GM12878 (cell line): ENCODE measurements at regions not wholly inside any gene's neighbourhood (a gene's known extent, or its start where the extent isn't known, plus 50 kb on each side); places are given as distances from the start of the nearest gene placed in this dataset.

Experiments
- BRCA1 ChIP-seq: IDR thresholded peaks from 2 replicates; pipeline ENCODE4 v1.6.1; 2011; ENCODE audit warnings: low read depth, low read length, improper control_type of control experiment
- EZH2 ChIP-seq: IDR thresholded peaks from 2 replicates; pipeline ENCODE4 v1.6.1; 2012; ENCODE audit warnings: low read depth, mild to moderate bottlenecking, control low read depth, inconsistent platforms, low read length, borderline replicate concordance; ENCODE audit not compliant: control insufficient read depth
- HDAC6 ChIP-seq: fragments of 200-600 bp; sonication (generic); IDR thresholded peaks from one replicate; pipeline ENCODE4 v1.8.0; 2017; ENCODE audit warnings: antibody characterized with exemption; ENCODE audit not compliant: unreplicated experiment
- POLR2A ChIP-seq: IDR thresholded peaks from 2 replicates; pipeline ENCODE4 v1.6.1; 2011; ENCODE audit warnings: low read depth, mild to moderate bottlenecking, low read length
- SIN3A ChIP-seq: IDR thresholded peaks from 2 replicates; pipeline ENCODE4 v1.6.1; 2012; ENCODE audit warnings: low read depth, low read length, improper control_type of control experiment
- SMC3 ChIP-seq: IDR thresholded peaks from 2 replicates; pipeline ENCODE4 v1.6.1; 2011; ENCODE audit warnings: low read length, improper control_type of control experiment, borderline replicate concordance
- TAF1 ChIP-seq: IDR thresholded peaks from 2 replicates; pipeline ENCODE4 v1.6.1; 2011; ENCODE audit warnings: mild to moderate bottlenecking, low read depth, low read length, borderline replicate concordance
- TCF7 ChIP-seq: IDR thresholded peaks from 2 replicates; pipeline ENCODE4 v1.6.1; 2014; ENCODE audit warnings: antibody characterized with exemption, borderline replicate concordance
- TF ChIP-seq, protein P1 (sequence below): IDR thresholded peaks from 2 replicates; pipeline ENCODE4 v1.6.1; 2012; ENCODE audit warnings: low read depth, low read length, improper control_type of control experiment
- TF ChIP-seq, protein P2 (sequence below), 3 experiments: IDR thresholded peaks in 2 of 3; conservative IDR thresholded peaks in 1 of 3; 2 replicates each; pipeline ENCODE4 v1.5.1; 2011; ENCODE audit warnings: low read depth in 3 of 3, low read length in 3 of 3, mild to moderate bottlenecking in 3 of 3, control low read depth in 2 of 3, moderate library complexity in 2 of 3, inconsistent platforms in 1 of 3, mixed read lengths in 1 of 3; ENCODE audit not compliant: control insufficient read depth in 2 of 3, insufficient read depth in 1 of 3; ENCODE audit errors: extremely low read depth in 1 of 3

DNA sequence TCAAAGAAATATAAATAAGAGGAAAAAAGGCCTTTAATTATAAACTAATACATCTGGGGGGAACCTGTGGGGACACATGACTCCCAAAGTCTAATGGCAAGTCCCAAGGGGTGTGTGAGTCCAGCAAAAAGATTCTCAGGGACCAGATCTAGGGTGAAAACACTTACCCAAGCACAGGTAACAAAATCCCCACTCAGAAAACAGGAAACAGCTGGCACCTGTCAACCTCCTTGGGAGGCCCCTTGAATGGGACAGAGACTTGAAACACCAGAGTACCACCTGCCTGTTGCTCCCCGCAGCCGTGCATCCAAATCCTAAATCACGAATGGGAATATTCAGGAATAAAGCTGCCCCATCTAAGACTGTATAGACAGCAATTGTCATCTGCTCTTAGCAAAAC, 461.2 kb upstream of the CDH5 start:
- TF ChIP-seq BRCA1 (no peak), EZH2 (no peak), HDAC6 (no peak), TCF7 (no peak), SIN3A (no peak), TAF1 (no peak), SMC3 (no peak), POLR2A (no peak)
- TF ChIP-seq, protein P1, sequence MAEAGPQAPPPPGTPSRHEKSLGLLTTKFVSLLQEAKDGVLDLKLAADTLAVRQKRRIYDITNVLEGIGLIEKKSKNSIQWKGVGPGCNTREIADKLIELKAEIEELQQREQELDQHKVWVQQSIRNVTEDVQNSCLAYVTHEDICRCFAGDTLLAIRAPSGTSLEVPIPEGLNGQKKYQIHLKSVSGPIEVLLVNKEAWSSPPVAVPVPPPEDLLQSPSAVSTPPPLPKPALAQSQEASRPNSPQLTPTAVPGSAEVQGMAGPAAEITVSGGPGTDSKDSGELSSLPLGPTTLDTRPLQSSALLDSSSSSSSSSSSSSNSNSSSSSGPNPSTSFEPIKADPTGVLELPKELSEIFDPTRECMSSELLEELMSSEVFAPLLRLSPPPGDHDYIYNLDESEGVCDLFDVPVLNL = no peak
- TF ChIP-seq, protein P2, sequence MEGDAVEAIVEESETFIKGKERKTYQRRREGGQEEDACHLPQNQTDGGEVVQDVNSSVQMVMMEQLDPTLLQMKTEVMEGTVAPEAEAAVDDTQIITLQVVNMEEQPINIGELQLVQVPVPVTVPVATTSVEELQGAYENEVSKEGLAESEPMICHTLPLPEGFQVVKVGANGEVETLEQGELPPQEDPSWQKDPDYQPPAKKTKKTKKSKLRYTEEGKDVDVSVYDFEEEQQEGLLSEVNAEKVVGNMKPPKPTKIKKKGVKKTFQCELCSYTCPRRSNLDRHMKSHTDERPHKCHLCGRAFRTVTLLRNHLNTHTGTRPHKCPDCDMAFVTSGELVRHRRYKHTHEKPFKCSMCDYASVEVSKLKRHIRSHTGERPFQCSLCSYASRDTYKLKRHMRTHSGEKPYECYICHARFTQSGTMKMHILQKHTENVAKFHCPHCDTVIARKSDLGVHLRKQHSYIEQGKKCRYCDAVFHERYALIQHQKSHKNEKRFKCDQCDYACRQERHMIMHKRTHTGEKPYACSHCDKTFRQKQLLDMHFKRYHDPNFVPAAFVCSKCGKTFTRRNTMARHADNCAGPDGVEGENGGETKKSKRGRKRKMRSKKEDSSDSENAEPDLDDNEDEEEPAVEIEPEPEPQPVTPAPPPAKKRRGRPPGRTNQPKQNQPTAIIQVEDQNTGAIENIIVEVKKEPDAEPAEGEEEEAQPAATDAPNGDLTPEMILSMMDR (IDR thresholded peaks at IDR 0.05 in 2 of 3, conservative IDR thresholded peaks at IDR 0.05 in 1 of 3; ENCODE audit: control insufficient read depth in 2 of 3, extremely low read depth in 1 of 3, insufficient read depth in 1 of 3, low read depth in 3 of 3, low read length in 3 of 3) = no peak
